ENCODE measurements at regions not wholly inside any gene's neighbourhood (a gene's known extent, or its start where the extent isn't known, plus 50 kb on each side); places are given as distances from the start of the nearest gene placed in this dataset.

- TF ChIP-seq, protein P1, sequence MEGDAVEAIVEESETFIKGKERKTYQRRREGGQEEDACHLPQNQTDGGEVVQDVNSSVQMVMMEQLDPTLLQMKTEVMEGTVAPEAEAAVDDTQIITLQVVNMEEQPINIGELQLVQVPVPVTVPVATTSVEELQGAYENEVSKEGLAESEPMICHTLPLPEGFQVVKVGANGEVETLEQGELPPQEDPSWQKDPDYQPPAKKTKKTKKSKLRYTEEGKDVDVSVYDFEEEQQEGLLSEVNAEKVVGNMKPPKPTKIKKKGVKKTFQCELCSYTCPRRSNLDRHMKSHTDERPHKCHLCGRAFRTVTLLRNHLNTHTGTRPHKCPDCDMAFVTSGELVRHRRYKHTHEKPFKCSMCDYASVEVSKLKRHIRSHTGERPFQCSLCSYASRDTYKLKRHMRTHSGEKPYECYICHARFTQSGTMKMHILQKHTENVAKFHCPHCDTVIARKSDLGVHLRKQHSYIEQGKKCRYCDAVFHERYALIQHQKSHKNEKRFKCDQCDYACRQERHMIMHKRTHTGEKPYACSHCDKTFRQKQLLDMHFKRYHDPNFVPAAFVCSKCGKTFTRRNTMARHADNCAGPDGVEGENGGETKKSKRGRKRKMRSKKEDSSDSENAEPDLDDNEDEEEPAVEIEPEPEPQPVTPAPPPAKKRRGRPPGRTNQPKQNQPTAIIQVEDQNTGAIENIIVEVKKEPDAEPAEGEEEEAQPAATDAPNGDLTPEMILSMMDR (conservative IDR thresholded peaks at IDR 0.05; ENCODE audit: low read depth, low read length) = no peak
These were observed 1502.4 kb upstream of the PIK3C3 start for GRCh38 chr18:40452599-40452998.

DNA sequence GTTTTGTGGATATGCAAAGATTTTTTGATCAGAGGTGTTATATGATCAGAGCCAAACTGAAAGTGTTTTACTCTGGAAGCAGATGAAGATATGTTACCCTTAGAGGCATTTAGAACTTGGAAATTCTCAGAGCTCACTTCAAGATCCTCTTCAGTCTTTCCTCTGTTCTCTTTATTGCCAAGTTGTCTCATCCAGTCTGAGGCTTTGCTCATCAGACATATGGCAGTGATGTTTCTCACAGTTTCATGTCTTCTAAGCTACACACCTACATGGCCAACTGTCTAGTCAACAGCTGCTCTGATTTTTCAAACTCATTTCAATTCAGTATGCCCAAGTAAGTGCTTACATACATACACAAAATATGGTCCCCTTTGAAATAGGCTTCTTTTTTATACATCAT, 1504.3 kb upstream of the PIK3C3 start:
- H3K4me3 ChIP-seq (ENCODE audit: low read depth, low read length) = no peak overlapping the region
- TF ChIP-seq, protein P1 (conservative IDR thresholded peaks at IDR 0.05; ENCODE audit: low read depth, low read length) = no peak
- no peak for DNase-seq (ENCODE audit: low read depth)

More at GRCh38 chr18:40452599-40452998, 1502.4 kb upstream of the PIK3C3 start:
- H3K4me3 ChIP-seq (ENCODE audit: low read depth, low read length) = no peak overlapping the region
- DNase-seq (ENCODE audit: low read depth) = no peak

DNA sequence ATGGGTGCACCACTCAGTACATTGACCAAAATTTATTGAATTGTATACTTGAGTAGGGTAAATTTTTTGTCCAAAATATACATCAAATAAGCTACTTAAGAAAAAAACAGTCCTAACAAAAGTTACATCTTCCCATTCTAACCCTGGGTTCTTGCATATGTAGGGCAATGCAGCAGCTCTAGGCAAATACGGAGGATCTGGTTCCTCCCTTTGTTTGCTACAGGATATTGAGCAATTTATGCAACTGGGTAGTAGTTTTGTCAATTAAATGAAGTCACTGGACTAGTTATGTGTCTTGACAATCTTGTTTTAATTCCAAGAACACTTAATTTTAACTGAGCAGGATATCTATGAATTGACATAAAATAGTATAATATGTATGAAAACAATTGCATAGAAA, 1507.2 kb upstream of the PIK3C3 start:
- no peak for DNase-seq (ENCODE audit: low read depth)
- TF ChIP-seq, protein P1 (conservative IDR thresholded peaks at IDR 0.05; ENCODE audit: low read depth, low read length) = no peak
- no peak overlapping the region for H3K4me3 ChIP-seq (ENCODE audit: low read depth, low read length)

- no peak for DNase-seq (ENCODE audit: low read depth)
- TF ChIP-seq, protein P1 (conservative IDR thresholded peaks at IDR 0.05; ENCODE audit: low read depth, low read length) = no peak
- H3K4me3 ChIP-seq (ENCODE audit: low read depth, low read length) = no peak overlapping the region
These were observed 1514.9 kb upstream of the PIK3C3 start for GRCh38 chr18:40440088-40440487.

DNA sequence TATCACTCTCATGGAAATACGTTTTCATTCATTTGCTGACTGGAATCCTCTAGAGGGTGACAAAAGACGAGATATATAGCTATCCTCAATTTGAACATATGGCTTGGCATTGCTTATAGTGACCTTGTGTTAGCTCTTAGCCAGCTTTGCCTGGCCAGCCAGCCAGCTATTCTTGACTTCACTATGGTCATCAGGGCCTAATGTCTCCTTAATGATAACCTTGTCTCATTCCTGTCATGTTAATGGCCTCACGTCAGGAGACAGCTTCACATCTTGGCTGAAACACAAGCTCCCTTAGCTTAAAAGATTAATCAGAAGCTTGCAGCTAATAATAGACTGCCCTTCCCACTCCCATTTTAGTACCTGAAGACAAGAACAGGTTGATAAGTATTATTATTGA, 1517.5 kb upstream of the PIK3C3 start:
- peak; percentile 15 for DNase-seq (ENCODE audit: low read depth)
- no peak overlapping the region for H3K4me3 ChIP-seq (ENCODE audit: low read depth, low read length)
- TF ChIP-seq, protein P1 (conservative IDR thresholded peaks at IDR 0.05; ENCODE audit: low read depth, low read length) = no peak

DNA sequence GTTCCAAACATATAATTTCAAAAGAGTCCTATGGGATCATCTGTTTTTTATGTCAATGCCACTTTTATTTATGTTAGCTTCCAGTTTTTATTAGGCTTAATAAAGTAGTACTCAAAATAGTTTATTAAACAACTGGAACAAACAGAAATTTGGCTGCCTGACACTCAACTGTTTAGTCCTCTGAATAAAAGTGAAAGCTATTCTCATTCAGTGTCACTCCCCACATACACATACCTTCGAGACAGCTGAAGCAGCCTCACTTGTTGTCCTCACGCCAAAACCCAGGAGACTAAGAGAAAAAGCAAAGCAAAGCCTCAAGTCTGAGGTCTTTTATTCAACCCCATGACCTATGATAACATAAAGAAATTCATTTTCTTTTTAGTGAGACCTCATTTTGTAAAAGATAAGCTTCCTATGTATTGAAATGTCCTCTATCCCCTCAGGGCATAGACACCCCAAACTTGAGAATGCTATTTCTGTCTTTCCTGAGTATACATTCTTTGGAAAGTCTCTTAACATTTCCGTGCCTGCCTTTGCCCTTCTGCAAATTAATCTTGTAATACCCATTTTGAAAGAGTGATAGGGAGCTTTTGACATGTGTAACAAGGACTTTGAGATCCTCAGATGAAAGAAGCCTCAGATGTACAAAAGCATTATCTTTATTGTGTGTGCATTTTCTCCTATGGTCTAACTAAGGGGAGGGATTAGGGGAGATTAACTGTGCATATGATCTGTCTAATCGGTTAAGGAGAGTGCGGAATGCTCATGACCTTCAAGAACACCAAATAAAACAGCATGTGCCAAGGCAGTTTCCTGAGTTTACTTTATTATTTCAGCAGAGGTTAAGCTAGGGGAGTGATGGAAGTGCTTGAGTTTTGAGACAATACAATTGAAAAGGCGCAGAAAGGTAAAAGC, 1523.7 kb upstream of the PIK3C3 start:
- no peak overlapping the region for H3K4me3 ChIP-seq (ENCODE audit: low read depth, low read length)
- DNase-seq (ENCODE audit: low read depth) = peak; percentile 7
- TF ChIP-seq, protein P1 (conservative IDR thresholded peaks at IDR 0.05; ENCODE audit: low read depth, low read length) = no peak

GRCh38 chr18:40423291-40423690, 1531.7 kb upstream of the PIK3C3 start:
- TF ChIP-seq, protein P1 (conservative IDR thresholded peaks at IDR 0.05; ENCODE audit: low read depth, low read length) = no peak
- no peak overlapping the region for H3K4me3 ChIP-seq (ENCODE audit: low read depth, low read length)
- DNase-seq (ENCODE audit: low read depth) = no peak
